Activated CD8-positive, alpha-beta memory T cell treated with anti-CD3 and anti-CD28 coated beads for 4 hours (primary cell): ENCODE measurements at regions not wholly inside any gene's neighbourhood (a gene's known extent, or its start where the extent isn't known, plus 50 kb on each side); places are given as distances from the start of the nearest gene placed in this dataset.

Experiments
- DNase-seq, 2 donors: peaks; one replicate each; pipeline ENCODE4 v3.0.0-alpha.2; 2020; ENCODE audit warnings: low read depth in 2 of 2

GRCh38 chr1:232207073-232207866 is 422.7 kb downstream of the SIPA1L2 start:
- no peak for DNase-seq

GRCh38 chr1:232204269-232204668 is 425.7 kb downstream of the SIPA1L2 start:
- DNase-seq, result no peak

- DNase-seq, result no peak
Observed at GRCh38 chr1:232201024-232201423, 428.9 kb downstream of the SIPA1L2 start.

GRCh38 chr1:232196042-232196441 is 433.9 kb downstream of the SIPA1L2 start:
- DNase-seq, result no peak

- DNase-seq, result no peak
Observed at GRCh38 chr1:232194424-232194823, 435.5 kb downstream of the SIPA1L2 start.

GRCh38 chr1:232193451-232193783 is 436.5 kb downstream of the SIPA1L2 start:
- DNase-seq, result no peak

GRCh38 chr1:232192781-232193450 is 437.0 kb downstream of the SIPA1L2 start:
- no peak for DNase-seq

GRCh38 chr1:232191560-232191959 is 438.4 kb downstream of the SIPA1L2 start:
- no peak for DNase-seq

- DNase-seq, result no peak
Observed at GRCh38 chr1:232188318-232188717, 441.6 kb downstream of the SIPA1L2 start.

GRCh38 chr1:232186931-232187330 is 443.0 kb downstream of the SIPA1L2 start:
- no peak for DNase-seq

GRCh38 chr1:232184561-232185530 is 445.1 kb downstream of the SIPA1L2 start:
- no peak for DNase-seq

GRCh38 chr1:232183802-232184201 is 446.1 kb downstream of the SIPA1L2 start:
- DNase-seq, result no peak

GRCh38 chr1:232183266-232183800 is 446.6 kb downstream of the SIPA1L2 start:
- no peak for DNase-seq

- no peak for DNase-seq
Observed at GRCh38 chr1:232182236-232182635, 447.7 kb downstream of the SIPA1L2 start.

GRCh38 chr1:232180779-232181136 is 449.2 kb downstream of the SIPA1L2 start:
- no peak for DNase-seq

- no peak for DNase-seq
Observed at GRCh38 chr1:232179896-232180778, 449.8 kb downstream of the SIPA1L2 start.

GRCh38 chr1:232178191-232178590 is 451.7 kb downstream of the SIPA1L2 start:
- no peak for DNase-seq

- DNase-seq, result no peak
Observed at GRCh38 chr1:232177438-232177837, 452.5 kb downstream of the SIPA1L2 start.

GRCh38 chr1:232176222-232176621 is 453.7 kb downstream of the SIPA1L2 start:
- no peak for DNase-seq

GRCh38 chr1:232174306-232174705 is 455.6 kb downstream of the SIPA1L2 start:
- DNase-seq, result no peak

- DNase-seq, result no peak
Observed at GRCh38 chr1:232172563-232172962, 457.4 kb downstream of the SIPA1L2 start.
